ENCODE measurements at regions not wholly inside any gene's neighbourhood (a gene's known extent, or its start where the extent isn't known, plus 50 kb on each side); places are given as distances from the start of the nearest gene placed in this dataset.

GRCh38 chr12:42003031-42003430 is 141.6 kb downstream of the GXYLT1 start:
- Histone ChIP-seq H3K79me2 (ENCODE audit: low read length) (no peaks in the 10 kb centered on the region), H3K4me3 (ENCODE audit: low read length) (no peak overlapping the region), H3K27ac (ENCODE audit: low read length) (no peak overlapping the region), H3K36me3 (replicated peaks; ENCODE audit: low read depth, low read length) (no peaks in the 10 kb centered on the region), H3K4me2 (ENCODE audit: low read length) (no peak overlapping the region), H3K27me3 (ENCODE audit: low read depth, low read length) (no peaks in the 10 kb centered on the region), H3K4me1 (ENCODE audit: low read length) (no peaks in the 10 kb centered on the region), H4K20me1 (ENCODE audit: insufficient read depth, low read length) (no peaks in the 10 kb centered on the region), H3K9ac (ENCODE audit: low read length) (no peak overlapping the region), H3K9me3 (ENCODE audit: insufficient read depth, low read length) (no peaks in the 10 kb centered on the region), H2AFZ (ENCODE audit: low read depth, low read length) (no peak overlapping the region)
- no peak for TF ChIP-seq CTCF (IDR thresholded peaks at IDR 0.05; ENCODE audit: low read depth, low read length)
- TF ChIP-seq EZH2phosphoT487 (IDR thresholded peaks at IDR 0.05; ENCODE audit: low read depth) = no peak

GRCh38 chr12:42002563-42002962 is 142.1 kb downstream of the GXYLT1 start:
- no peak overlapping the region for H3K9ac ChIP-seq (ENCODE audit: low read length)
- no peak overlapping the region for H3K4me3 ChIP-seq (ENCODE audit: low read length)
- no peaks in the 10 kb centered on the region for H3K4me1 ChIP-seq (ENCODE audit: low read length)
- no peaks in the 10 kb centered on the region for H4K20me1 ChIP-seq (ENCODE audit: insufficient read depth, low read length)
- H3K27ac ChIP-seq (ENCODE audit: low read length) = no peak overlapping the region
- H2AFZ ChIP-seq (ENCODE audit: low read depth, low read length) = no peak overlapping the region
- no peaks in the 10 kb centered on the region for H3K9me3 ChIP-seq (ENCODE audit: insufficient read depth, low read length)
- no peak for TF ChIP-seq CTCF (IDR thresholded peaks at IDR 0.05; ENCODE audit: low read depth, low read length)
- TF ChIP-seq EZH2phosphoT487 (IDR thresholded peaks at IDR 0.05; ENCODE audit: low read depth) = no peak
- no peaks in the 10 kb centered on the region for H3K36me3 ChIP-seq (replicated peaks; ENCODE audit: low read depth, low read length)
- H3K27me3 ChIP-seq (ENCODE audit: low read depth, low read length) = no peaks in the 10 kb centered on the region
- no peak overlapping the region for H3K4me2 ChIP-seq (ENCODE audit: low read length)
- H3K79me2 ChIP-seq (ENCODE audit: low read length) = no peaks in the 10 kb centered on the region

GRCh38 chr12:41998436-41998835 is 146.2 kb downstream of the GXYLT1 start:
- Histone ChIP-seq H4K20me1 (ENCODE audit: insufficient read depth, low read length) (no peaks in the 10 kb centered on the region), H3K4me3 (ENCODE audit: low read length) (no peak overlapping the region), H3K4me1 (ENCODE audit: low read length) (peaks cover 2% of the 10 kb centered on the region), H3K27me3 (ENCODE audit: low read depth, low read length) (no peaks in the 10 kb centered on the region), H3K9ac (ENCODE audit: low read length) (no peak overlapping the region), H2AFZ (ENCODE audit: low read depth, low read length) (no peak overlapping the region), H3K79me2 (ENCODE audit: low read length) (no peaks in the 10 kb centered on the region), H3K4me2 (ENCODE audit: low read length) (no peak overlapping the region), H3K9me3 (ENCODE audit: insufficient read depth, low read length) (no peaks in the 10 kb centered on the region), H3K27ac (ENCODE audit: low read length) (no peak overlapping the region), H3K36me3 (replicated peaks; ENCODE audit: low read depth, low read length) (no peaks in the 10 kb centered on the region)
- TF ChIP-seq EZH2phosphoT487 (IDR thresholded peaks at IDR 0.05; ENCODE audit: low read depth) = no peak
- TF ChIP-seq CTCF (IDR thresholded peaks at IDR 0.05; ENCODE audit: low read depth, low read length) = no peak

GRCh38 chr12:41993283-41993682 is 151.4 kb downstream of the GXYLT1 start:
- Histone ChIP-seq H4K20me1 (ENCODE audit: insufficient read depth, low read length) (no peaks in the 10 kb centered on the region), H3K79me2 (ENCODE audit: low read length) (no peaks in the 10 kb centered on the region), H3K4me1 (ENCODE audit: low read length) (peaks cover 14% of the 10 kb centered on the region), H3K9ac (ENCODE audit: low read length) (no peak overlapping the region), H3K36me3 (replicated peaks; ENCODE audit: low read depth, low read length) (no peaks in the 10 kb centered on the region), H3K27me3 (ENCODE audit: low read depth, low read length) (no peaks in the 10 kb centered on the region), H3K4me2 (ENCODE audit: low read length) (no peak overlapping the region), H3K4me3 (ENCODE audit: low read length) (no peak overlapping the region), H3K9me3 (ENCODE audit: insufficient read depth, low read length) (0 out of 2 replicates have a peak, but pooled peaks cover 3% of the 10 kb centered on the region), H3K27ac (ENCODE audit: low read length) (no peak overlapping the region), H2AFZ (ENCODE audit: low read depth, low read length) (peak overlapping the region; percentile 48; the same call in 1 of the 2 replicates)
- TF ChIP-seq EZH2phosphoT487 (IDR thresholded peaks at IDR 0.05; ENCODE audit: low read depth) = no peak
